Chondrocyte (in vitro differentiated cells): ENCODE measurements at regions not wholly inside any gene's neighbourhood (a gene's known extent, or its start where the extent isn't known, plus 50 kb on each side); places are given as distances from the start of the nearest gene placed in this dataset.

ENCODE experiments used
- DNase-seq: peaks from one replicate; pipeline ENCODE4 v3.0.0; 2021; ENCODE audit warnings: mixed read lengths, low spot score
- H3K27ac Mint-ChIP-seq: one replicate; pipeline ENCODE4 v1.8.0; 2021; ENCODE audit warnings: mild to moderate bottlenecking, moderate library complexity, mixed read lengths; ENCODE audit not compliant: unreplicated experiment
- H3K27me3 Mint-ChIP-seq: 2 replicates; pipeline ENCODE4 v1.8.0; 2021; ENCODE audit warnings: low read depth, mixed read lengths
- H3K36me3 Mint-ChIP-seq: 2 replicates; pipeline ENCODE4 v1.8.0; 2021; ENCODE audit warnings: low read depth, mixed read lengths
- H3K4me1 Mint-ChIP-seq: 2 replicates; pipeline ENCODE4 v1.8.0; 2021; ENCODE audit warnings: low read depth, mild to moderate bottlenecking, mixed read lengths
- H3K4me3 Mint-ChIP-seq: one replicate; pipeline ENCODE4 v1.8.0; 2021; ENCODE audit warnings: mild to moderate bottlenecking, moderate library complexity, mixed read lengths; ENCODE audit not compliant: unreplicated experiment
- H3K9me3 Mint-ChIP-seq: 2 replicates; pipeline ENCODE4 v1.8.0; 2021; ENCODE audit warnings: low read depth, mixed read lengths
- TF ChIP-seq, protein P1 (sequence below): fragments of 200-600 bp; sonication (generic); IDR thresholded peaks from 2 replicates; pipeline ENCODE4 v1.5.0; 2021; ENCODE audit warnings: antibody characterized with exemption, mild to moderate bottlenecking, moderate library complexity

DNA sequence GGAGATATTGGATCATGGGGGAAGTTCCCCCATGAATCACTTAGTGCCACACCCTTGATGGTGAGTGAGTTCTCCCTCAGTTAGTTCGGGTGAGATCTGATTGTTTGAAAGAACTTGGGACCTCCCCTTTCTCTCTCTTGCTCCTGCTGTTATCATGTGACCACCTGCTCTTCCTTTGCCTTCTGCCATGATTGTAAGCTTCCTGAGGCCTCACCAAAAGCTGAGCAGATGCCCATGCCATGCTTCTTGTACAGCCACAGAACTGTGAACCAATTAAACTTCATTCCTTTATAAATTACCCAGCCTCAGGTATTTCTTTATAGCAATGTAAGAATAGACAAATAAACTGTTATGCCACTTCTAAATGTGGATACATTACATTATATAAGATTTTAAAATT, 686.7 kb upstream of the MARCKS start:
- Mint-ChIP-seq H3K9me3 (peaks cover 5% of the 10 kb centered on the region), H3K27me3 (no peaks in the 10 kb centered on the region), H3K4me3 (no peak overlapping the region), H3K36me3 (peaks cover 2% of the 10 kb centered on the region), H3K27ac (no peak overlapping the region), H3K4me1 (peaks cover 21% of the 10 kb centered on the region)
- TF ChIP-seq, protein P1, sequence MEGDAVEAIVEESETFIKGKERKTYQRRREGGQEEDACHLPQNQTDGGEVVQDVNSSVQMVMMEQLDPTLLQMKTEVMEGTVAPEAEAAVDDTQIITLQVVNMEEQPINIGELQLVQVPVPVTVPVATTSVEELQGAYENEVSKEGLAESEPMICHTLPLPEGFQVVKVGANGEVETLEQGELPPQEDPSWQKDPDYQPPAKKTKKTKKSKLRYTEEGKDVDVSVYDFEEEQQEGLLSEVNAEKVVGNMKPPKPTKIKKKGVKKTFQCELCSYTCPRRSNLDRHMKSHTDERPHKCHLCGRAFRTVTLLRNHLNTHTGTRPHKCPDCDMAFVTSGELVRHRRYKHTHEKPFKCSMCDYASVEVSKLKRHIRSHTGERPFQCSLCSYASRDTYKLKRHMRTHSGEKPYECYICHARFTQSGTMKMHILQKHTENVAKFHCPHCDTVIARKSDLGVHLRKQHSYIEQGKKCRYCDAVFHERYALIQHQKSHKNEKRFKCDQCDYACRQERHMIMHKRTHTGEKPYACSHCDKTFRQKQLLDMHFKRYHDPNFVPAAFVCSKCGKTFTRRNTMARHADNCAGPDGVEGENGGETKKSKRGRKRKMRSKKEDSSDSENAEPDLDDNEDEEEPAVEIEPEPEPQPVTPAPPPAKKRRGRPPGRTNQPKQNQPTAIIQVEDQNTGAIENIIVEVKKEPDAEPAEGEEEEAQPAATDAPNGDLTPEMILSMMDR, result no peak
- DNase-seq, result no peak

DNA sequence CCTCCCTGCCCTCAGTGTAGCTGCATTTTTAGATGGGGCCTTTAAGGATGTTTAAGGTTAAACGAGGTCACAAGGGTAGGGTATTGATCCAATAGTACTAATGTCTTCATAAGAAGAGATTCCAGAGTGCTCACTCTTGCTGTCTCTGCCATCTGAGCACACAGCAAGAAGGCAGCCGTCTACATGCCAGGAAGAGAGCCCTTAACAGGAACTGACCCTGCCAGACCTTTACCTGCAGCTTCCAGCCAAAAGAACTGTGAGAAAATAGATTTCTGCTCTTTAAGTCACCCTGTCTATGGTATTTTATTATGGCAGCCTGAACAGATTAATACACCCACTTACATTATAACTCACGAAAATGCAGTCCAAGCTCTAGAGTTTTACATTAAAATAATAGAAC, 685.3 kb upstream of the MARCKS start:
- TF ChIP-seq, protein P1, result no peak
- Mint-ChIP-seq H3K4me3 (no peak overlapping the region), H3K9me3 (peaks cover 5% of the 10 kb centered on the region), H3K36me3 (peaks cover 2% of the 10 kb centered on the region), H3K27ac (peak overlapping the region; percentile 22), H3K27me3 (no peaks in the 10 kb centered on the region), H3K4me1 (peaks cover 20% of the 10 kb centered on the region)
- no peak for DNase-seq

DNA sequence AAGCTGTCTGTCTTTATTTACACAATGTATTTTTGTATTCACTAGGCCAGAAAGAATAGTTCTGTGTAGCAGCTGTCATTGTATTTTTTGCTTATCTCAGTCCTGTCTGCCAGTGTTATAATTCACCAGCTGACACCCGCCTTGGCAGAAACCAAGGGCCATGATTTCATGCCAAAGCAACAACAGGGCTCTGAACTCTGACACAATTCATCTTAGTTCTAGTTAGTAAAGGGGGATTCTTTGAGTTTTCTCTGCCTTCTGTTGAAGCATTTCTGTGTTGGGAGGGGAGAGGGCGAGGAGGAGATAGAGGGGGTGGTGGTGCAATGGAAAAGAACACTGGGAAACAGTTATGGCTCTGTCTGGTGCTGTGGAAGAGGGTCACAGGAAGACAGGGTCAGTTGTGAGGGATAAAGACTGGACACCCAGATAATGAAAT, 684.6 kb upstream of the MARCKS start:
- DNase-seq, result no peak
- no peaks in the 10 kb centered on the region for H3K27me3 Mint-ChIP-seq
- peaks cover 5% of the 10 kb centered on the region for H3K9me3 Mint-ChIP-seq
- peaks cover 2% of the 10 kb centered on the region for H3K36me3 Mint-ChIP-seq
- H3K4me3 Mint-ChIP-seq, result no peak overlapping the region
- peaks cover 13% of the 10 kb centered on the region for H3K4me1 Mint-ChIP-seq
- peak overlapping the region; percentile 75 for H3K27ac Mint-ChIP-seq
- TF ChIP-seq, protein P1, result no peak

- H3K9me3 Mint-ChIP-seq, result peaks cover 5% of the 10 kb centered on the region
- no peak for DNase-seq
- H3K4me1 Mint-ChIP-seq, result peaks cover 20% of the 10 kb centered on the region
- TF ChIP-seq, protein P1, result no peak
- H3K27ac Mint-ChIP-seq, result no peak overlapping the region
- no peak overlapping the region for H3K4me3 Mint-ChIP-seq
- H3K36me3 Mint-ChIP-seq, result peaks cover 2% of the 10 kb centered on the region
- H3K27me3 Mint-ChIP-seq, result no peaks in the 10 kb centered on the region
These were observed 678.8 kb upstream of the MARCKS start for GRCh38 chr6:113178349-113178748.

DNA sequence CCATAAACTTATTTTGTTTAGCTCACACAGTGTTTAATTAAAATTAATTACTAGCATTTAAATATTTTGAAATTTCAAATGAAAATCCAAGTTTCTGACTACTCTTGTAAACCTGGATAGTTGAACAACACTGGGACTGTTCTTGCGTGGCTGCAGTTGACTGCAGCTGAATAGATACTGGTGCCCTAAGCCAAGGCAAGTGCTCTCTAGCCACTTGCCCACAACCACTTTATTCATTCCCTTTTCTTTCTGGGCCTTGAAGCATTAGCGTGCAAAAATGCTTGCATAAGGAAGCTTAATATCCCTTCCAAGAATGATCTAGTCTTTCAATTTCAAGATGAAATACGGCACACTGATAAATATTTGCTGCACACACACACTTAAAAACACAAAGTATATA, 676.0 kb upstream of the MARCKS start:
- H3K27ac Mint-ChIP-seq, result no peak overlapping the region
- H3K4me3 Mint-ChIP-seq, result no peak overlapping the region
- H3K9me3 Mint-ChIP-seq, result peaks cover 9% of the 10 kb centered on the region
- peaks cover 2% of the 10 kb centered on the region for H3K36me3 Mint-ChIP-seq
- TF ChIP-seq, protein P1, result no peak
- no peaks in the 10 kb centered on the region for H3K27me3 Mint-ChIP-seq
- peaks cover 42% of the 10 kb centered on the region for H3K4me1 Mint-ChIP-seq
- no peak for DNase-seq
